ENCODE measurements at regions not wholly inside any gene's neighbourhood (a gene's known extent, or its start where the extent isn't known, plus 50 kb on each side); places are given as distances from the start of the nearest gene placed in this dataset.

DNA sequence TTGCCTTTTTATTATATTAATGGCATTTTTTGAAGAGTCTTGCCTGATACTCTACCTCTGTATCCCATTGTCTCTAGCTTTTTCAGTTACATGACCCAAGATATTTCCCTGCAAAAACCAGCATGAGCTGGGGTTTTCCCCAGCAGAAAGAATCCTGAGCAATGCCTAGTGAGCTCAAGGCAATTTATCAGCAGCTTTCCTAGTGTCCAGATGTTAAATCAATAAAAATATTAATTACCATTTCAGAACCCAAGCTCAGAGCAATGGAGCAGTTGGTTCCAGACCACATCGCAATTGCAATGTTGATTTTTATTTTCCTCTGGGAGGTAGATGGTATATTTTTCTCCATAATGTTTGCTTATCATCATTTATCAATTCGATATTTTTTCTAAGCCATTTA, 137.2 kb downstream of the RAB38 start:
- TF ChIP-seq POLR2A (IDR thresholded peaks at IDR 0.05) (no peak), POLR2AphosphoS5 (IDR thresholded peaks at IDR 0.05; ENCODE audit: insufficient read depth in 1 of 2, low read depth in 1 of 2) (no peak)
- TF ChIP-seq, protein P1, sequence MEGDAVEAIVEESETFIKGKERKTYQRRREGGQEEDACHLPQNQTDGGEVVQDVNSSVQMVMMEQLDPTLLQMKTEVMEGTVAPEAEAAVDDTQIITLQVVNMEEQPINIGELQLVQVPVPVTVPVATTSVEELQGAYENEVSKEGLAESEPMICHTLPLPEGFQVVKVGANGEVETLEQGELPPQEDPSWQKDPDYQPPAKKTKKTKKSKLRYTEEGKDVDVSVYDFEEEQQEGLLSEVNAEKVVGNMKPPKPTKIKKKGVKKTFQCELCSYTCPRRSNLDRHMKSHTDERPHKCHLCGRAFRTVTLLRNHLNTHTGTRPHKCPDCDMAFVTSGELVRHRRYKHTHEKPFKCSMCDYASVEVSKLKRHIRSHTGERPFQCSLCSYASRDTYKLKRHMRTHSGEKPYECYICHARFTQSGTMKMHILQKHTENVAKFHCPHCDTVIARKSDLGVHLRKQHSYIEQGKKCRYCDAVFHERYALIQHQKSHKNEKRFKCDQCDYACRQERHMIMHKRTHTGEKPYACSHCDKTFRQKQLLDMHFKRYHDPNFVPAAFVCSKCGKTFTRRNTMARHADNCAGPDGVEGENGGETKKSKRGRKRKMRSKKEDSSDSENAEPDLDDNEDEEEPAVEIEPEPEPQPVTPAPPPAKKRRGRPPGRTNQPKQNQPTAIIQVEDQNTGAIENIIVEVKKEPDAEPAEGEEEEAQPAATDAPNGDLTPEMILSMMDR (IDR thresholded peaks at IDR 0.05) = no peak

Data from vagina (tissue), 2 donors.